SK-N-SH treated with all-trans-retinoic acid at 6 μM for 48 hours (cell line): ENCODE measurements at regions not wholly inside any gene's neighbourhood (a gene's known extent, or its start where the extent isn't known, plus 50 kb on each side); places are given as distances from the start of the nearest gene placed in this dataset.
"Not testable (repeated sequence)": the region's sequence is repeated elsewhere in the genome, so short reads cannot be mapped to it uniquely, and the experiment has no call there.

Source experiments
- ATAC-seq: fragments of 200-7000 bp; cut with Tn5 transposase; 3 replicates; pipeline ENCODE4 v1.9.1; 2020; ENCODE audit warnings: mild to moderate bottlenecking, moderate library complexity
- ARNTL ChIP-seq: fragments of 450-650 bp; formaldehyde crosslinking; IDR thresholded peaks from 2 replicates; pipeline ENCODE4 v1.5.0; 2020; ENCODE audit warnings: low read depth, mild to moderate bottlenecking, moderate library complexity, borderline replicate concordance
- BACH2 ChIP-seq: fragments of 250-450 bp; sonication (Bioruptor Pico); IDR thresholded peaks from 2 replicates; pipeline ENCODE4 v1.9.0; 2021; ENCODE audit warnings: mild to moderate bottlenecking, borderline replicate concordance
- CSDC2 ChIP-seq: fragments of 250-450 bp; sonication (Bioruptor Pico); IDR thresholded peaks from 2 replicates; pipeline ENCODE4 v1.5.0; 2020; ENCODE audit warnings: mild to moderate bottlenecking, moderate library complexity
- ESRRG ChIP-seq: fragments of 250-450 bp; sonication (Bioruptor Pico); IDR thresholded peaks from 2 replicates; pipeline ENCODE4 v1.6.1; 2021; ENCODE audit warnings: mild to moderate bottlenecking
- GLIS3 ChIP-seq: fragments of 250-450 bp; sonication (Bioruptor Pico); IDR thresholded peaks from 2 replicates; pipeline ENCODE4 v1.5.0; 2020; ENCODE audit warnings: mild to moderate bottlenecking, moderate library complexity
- ISL1 ChIP-seq: fragments of 250-450 bp; sonication (Bioruptor Pico); IDR thresholded peaks from 2 replicates; pipeline ENCODE4 v2.1.2; 2022; ENCODE audit warnings: mild to moderate bottlenecking, moderate library complexity
- OSR1 ChIP-seq: fragments of 250-450 bp; sonication (Bioruptor Pico); IDR thresholded peaks from 2 replicates; pipeline ENCODE4 v1.8.0; 2022; ENCODE audit warnings: moderate library complexity, mild to moderate bottlenecking, inconsistent platforms
- PPARA ChIP-seq: fragments of 250-450 bp; sonication (Bioruptor Pico); IDR thresholded peaks from 2 replicates; pipeline ENCODE4 v1.5.0; 2020; ENCODE audit warnings: mild to moderate bottlenecking, borderline replicate concordance
- RARB ChIP-seq: fragments of 250-450 bp; sonication (Bioruptor Pico); IDR thresholded peaks from 2 replicates; pipeline ENCODE4 v1.8.0; 2021; ENCODE audit warnings: mild to moderate bottlenecking, moderate library complexity
- SNAI2 ChIP-seq: fragments of 250-450 bp; sonication (Bioruptor Pico); IDR thresholded peaks from 2 replicates; pipeline ENCODE4 v1.5.0; 2020; ENCODE audit warnings: mild to moderate bottlenecking, moderate library complexity
- TCF4 ChIP-seq: fragments of 250-450 bp; sonication (Bioruptor Pico); IDR thresholded peaks from 2 replicates; pipeline ENCODE4 v1.8.0; 2021; ENCODE audit warnings: mild to moderate bottlenecking, moderate library complexity, borderline replicate concordance
- TOX ChIP-seq: fragments of 250-450 bp; sonication (Bioruptor Pico); IDR thresholded peaks from 2 replicates; pipeline ENCODE4 v1.8.0; 2021; ENCODE audit warnings: mild to moderate bottlenecking, moderate library complexity, borderline replicate concordance
- ZC3H10 ChIP-seq: fragments of 250-450 bp; sonication (Bioruptor Pico); IDR thresholded peaks from 2 replicates; pipeline ENCODE4 v1.5.1; 2021; ENCODE audit warnings: mild to moderate bottlenecking, moderate library complexity
- ZFP3 ChIP-seq: fragments of 250-450 bp; sonication (Bioruptor Pico); IDR thresholded peaks from 2 replicates; pipeline ENCODE4 v1.5.0; 2020; ENCODE audit warnings: mild to moderate bottlenecking, moderate library complexity
- ZFP30 ChIP-seq: fragments of 450-650 bp; formaldehyde crosslinking; IDR thresholded peaks from 2 replicates; pipeline ENCODE4 v1.5.0; 2022; ENCODE audit warnings: mild to moderate bottlenecking, moderate library complexity
- ZNF565 ChIP-seq: fragments of 450-650 bp; formaldehyde crosslinking; conservative IDR thresholded peaks from 2 replicates; pipeline ENCODE4 v1.5.0; 2020; ENCODE audit warnings: low read depth, mild to moderate bottlenecking, moderate library complexity
- ZNF70 ChIP-seq: fragments of 450-650 bp; formaldehyde crosslinking; IDR thresholded peaks from 2 replicates; pipeline ENCODE4 v1.5.0; 2020; ENCODE audit warnings: mild to moderate bottlenecking, moderate library complexity
- ZNF8 ChIP-seq: fragments of 450-650 bp; formaldehyde crosslinking; IDR thresholded peaks from 2 replicates; pipeline ENCODE4 v1.5.0; 2020; ENCODE audit warnings: mild to moderate bottlenecking, moderate library complexity
- TF ChIP-seq, protein P1 (sequence below): fragments of 250-450 bp; sonication (Bioruptor Pico); IDR thresholded peaks from 2 replicates; pipeline ENCODE4 v1.5.1; 2021; ENCODE audit warnings: mild to moderate bottlenecking, moderate library complexity
- TF ChIP-seq, protein P2 (sequence below): fragments of 250-450 bp; sonication (Bioruptor Pico); IDR thresholded peaks from 2 replicates; pipeline ENCODE4 v1.8.0; 2020; ENCODE audit warnings: mild to moderate bottlenecking, moderate library complexity, borderline replicate concordance
- TF ChIP-seq, protein P3 (sequence below): fragments of 250-450 bp; sonication (Bioruptor Pico); IDR thresholded peaks from 2 replicates; pipeline ENCODE4 v1.5.0; 2020; ENCODE audit warnings: mild to moderate bottlenecking, moderate library complexity
- TF ChIP-seq, protein P4 (sequence below): fragments of 250-450 bp; sonication (Bioruptor Pico); IDR thresholded peaks from 2 replicates; pipeline ENCODE4 v1.8.0; 2021; ENCODE audit warnings: low read depth, mild to moderate bottlenecking, moderate library complexity, borderline replicate concordance
- TF ChIP-seq, protein P5 (sequence below): fragments of 250-450 bp; sonication (Bioruptor Pico); IDR thresholded peaks from 2 replicates; pipeline ENCODE4 v1.5.1; 2020; ENCODE audit warnings: low read depth, mild to moderate bottlenecking, moderate library complexity

DNA sequence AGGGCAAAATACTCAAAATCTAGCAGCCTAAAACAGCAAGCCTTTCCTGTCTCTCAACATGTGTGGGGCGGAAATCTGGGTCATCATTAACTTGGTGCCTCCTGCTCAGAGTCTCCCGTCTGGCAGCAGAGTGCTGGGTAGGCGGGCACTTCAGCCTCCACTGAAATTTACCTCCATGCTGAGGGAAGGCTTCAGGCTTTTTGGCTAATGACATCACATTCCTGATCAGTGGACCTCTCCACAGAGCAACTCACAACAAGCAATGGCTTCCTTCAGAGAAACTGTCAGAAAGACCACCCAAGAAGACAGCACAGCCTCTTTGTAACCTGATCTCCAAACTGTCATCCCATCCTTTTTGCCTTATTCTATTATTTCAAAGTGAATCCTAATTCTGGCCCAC, 1109.0 kb downstream of the UQCRFS1 start:
- TF ChIP-seq ZNF8 (CRISPR knock-in tag) (no peak), ZNF565 (no peak), ESRRG (CRISPR knock-in tag) (no peak), SNAI2 (no peak)
- TF ChIP-seq, protein P1, sequence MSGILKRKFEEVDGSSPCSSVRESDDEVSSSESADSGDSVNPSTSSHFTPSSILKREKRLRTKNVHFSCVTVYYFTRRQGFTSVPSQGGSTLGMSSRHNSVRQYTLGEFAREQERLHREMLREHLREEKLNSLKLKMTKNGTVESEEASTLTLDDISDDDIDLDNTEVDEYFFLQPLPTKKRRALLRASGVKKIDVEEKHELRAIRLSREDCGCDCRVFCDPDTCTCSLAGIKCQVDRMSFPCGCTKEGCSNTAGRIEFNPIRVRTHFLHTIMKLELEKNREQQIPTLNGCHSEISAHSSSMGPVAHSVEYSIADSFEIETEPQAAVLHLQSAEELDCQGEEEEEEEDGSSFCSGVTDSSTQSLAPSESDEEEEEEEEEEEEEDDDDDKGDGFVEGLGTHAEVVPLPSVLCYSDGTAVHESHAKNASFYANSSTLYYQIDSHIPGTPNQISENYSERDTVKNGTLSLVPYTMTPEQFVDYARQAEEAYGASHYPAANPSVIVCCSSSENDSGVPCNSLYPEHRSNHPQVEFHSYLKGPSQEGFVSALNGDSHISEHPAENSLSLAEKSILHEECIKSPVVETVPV = no peak
- TF ChIP-seq, all 23 proteins: peak for 0
- no peak for ATAC-seq

DNA sequence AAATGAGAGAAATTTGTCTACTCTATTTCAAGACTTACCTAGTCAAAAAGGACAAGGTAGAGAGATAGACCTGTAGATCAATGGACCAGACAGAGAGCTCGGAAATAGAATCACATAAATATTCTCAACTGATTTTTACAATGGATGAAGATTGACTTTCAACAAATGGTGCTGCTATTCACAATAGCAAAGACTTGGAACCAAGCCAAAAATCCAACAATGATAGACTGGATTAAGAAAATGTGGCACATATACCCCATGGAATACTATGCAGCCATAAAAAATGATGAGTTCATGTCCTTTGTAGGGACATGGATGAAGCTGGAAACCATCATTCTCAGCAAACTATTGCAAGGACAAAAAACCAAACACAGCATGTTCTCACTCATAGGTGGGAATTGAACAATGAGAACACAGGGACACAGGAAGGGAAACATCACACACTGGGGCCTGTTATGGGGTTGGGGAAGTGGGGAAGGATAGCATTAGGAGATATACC, 1128.2 kb downstream of the UQCRFS1 start:
- ATAC-seq = not testable (repeated sequence)

DNA sequence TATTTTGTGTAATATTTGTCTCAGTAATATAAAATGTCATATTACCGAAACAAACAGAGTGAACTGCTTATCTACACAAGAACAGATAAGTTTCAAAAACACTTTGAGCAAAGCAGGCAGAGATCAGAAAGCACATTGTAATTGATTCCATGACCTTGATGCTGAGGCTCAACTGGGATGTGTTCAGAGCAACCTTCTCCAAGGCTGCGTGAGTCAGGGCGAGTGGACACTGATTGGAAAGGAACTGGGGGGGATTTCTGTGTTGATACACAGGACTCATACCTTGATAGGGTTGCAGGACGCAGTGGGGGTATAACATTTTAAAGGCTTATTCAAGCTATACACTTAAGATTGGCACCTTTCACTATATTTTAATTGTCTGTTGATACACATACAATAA, 1136.3 kb downstream of the UQCRFS1 start:
- no peak for ATAC-seq
- TF ChIP-seq TOX (CRISPR knock-in tag) = no peak
- no peak for TF ChIP-seq GLIS3 (CRISPR knock-in tag)
- no peak for TF ChIP-seq ISL1 (CRISPR knock-in tag)
- no peak for TF ChIP-seq ZNF70 (CRISPR knock-in tag)
- TF ChIP-seq OSR1 (CRISPR knock-in tag) = no peak
- no peak for TF ChIP-seq BACH2
- no peak for TF ChIP-seq SNAI2
- no peak for TF ChIP-seq ZFP30 (CRISPR knock-in tag)
- TF ChIP-seq RARB (CRISPR knock-in tag) = no peak
- TF ChIP-seq, protein P2, sequence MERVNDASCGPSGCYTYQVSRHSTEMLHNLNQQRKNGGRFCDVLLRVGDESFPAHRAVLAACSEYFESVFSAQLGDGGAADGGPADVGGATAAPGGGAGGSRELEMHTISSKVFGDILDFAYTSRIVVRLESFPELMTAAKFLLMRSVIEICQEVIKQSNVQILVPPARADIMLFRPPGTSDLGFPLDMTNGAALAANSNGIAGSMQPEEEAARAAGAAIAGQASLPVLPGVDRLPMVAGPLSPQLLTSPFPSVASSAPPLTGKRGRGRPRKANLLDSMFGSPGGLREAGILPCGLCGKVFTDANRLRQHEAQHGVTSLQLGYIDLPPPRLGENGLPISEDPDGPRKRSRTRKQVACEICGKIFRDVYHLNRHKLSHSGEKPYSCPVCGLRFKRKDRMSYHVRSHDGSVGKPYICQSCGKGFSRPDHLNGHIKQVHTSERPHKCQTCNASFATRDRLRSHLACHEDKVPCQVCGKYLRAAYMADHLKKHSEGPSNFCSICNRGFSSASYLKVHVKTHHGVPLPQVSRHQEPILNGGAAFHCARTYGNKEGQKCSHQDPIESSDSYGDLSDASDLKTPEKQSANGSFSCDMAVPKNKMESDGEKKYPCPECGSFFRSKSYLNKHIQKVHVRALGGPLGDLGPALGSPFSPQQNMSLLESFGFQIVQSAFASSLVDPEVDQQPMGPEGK (CRISPR knock-in tag) = no peak
- TF ChIP-seq, protein P3, sequence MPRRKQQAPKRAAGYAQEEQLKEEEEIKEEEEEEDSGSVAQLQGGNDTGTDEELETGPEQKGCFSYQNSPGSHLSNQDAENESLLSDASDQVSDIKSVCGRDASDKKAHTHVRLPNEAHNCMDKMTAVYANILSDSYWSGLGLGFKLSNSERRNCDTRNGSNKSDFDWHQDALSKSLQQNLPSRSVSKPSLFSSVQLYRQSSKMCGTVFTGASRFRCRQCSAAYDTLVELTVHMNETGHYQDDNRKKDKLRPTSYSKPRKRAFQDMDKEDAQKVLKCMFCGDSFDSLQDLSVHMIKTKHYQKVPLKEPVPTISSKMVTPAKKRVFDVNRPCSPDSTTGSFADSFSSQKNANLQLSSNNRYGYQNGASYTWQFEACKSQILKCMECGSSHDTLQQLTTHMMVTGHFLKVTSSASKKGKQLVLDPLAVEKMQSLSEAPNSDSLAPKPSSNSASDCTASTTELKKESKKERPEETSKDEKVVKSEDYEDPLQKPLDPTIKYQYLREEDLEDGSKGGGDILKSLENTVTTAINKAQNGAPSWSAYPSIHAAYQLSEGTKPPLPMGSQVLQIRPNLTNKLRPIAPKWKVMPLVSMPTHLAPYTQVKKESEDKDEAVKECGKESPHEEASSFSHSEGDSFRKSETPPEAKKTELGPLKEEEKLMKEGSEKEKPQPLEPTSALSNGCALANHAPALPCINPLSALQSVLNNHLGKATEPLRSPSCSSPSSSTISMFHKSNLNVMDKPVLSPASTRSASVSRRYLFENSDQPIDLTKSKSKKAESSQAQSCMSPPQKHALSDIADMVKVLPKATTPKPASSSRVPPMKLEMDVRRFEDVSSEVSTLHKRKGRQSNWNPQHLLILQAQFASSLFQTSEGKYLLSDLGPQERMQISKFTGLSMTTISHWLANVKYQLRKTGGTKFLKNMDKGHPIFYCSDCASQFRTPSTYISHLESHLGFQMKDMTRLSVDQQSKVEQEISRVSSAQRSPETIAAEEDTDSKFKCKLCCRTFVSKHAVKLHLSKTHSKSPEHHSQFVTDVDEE (CRISPR knock-in tag) = no peak
- TF ChIP-seq ZNF565 = no peak
- no peak for TF ChIP-seq ZNF8 (CRISPR knock-in tag)
- no peak for TF ChIP-seq PPARA (CRISPR knock-in tag)
- no peak for TF ChIP-seq CSDC2 (CRISPR knock-in tag)
- no peak for TF ChIP-seq ZC3H10 (CRISPR knock-in tag)
- TF ChIP-seq TCF4 (CRISPR knock-in tag) = no peak
- TF ChIP-seq ZFP3 (CRISPR knock-in tag) = no peak
- no peak for TF ChIP-seq ESRRG (CRISPR knock-in tag)
- no peak for TF ChIP-seq ARNTL (CRISPR knock-in tag)

DNA sequence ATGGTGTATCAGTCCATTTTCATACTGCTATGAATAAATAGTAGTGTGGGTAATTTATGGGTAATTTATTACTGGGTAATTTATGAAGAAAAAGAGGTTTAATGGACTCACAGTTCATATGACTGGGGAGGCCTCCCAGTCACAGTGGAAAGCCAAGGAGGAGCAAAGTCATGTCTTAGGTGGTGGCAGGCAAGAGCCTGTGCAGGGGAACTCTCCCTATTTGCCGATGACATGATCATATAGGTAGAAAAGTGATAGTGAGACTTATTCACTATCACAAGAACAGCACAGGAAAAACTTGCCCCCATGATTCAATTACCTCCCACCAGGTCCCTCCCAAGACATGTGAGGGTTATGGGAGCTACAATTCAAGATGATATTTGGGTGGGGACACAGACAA, 1137.7 kb downstream of the UQCRFS1 start:
- TF ChIP-seq, protein P4, sequence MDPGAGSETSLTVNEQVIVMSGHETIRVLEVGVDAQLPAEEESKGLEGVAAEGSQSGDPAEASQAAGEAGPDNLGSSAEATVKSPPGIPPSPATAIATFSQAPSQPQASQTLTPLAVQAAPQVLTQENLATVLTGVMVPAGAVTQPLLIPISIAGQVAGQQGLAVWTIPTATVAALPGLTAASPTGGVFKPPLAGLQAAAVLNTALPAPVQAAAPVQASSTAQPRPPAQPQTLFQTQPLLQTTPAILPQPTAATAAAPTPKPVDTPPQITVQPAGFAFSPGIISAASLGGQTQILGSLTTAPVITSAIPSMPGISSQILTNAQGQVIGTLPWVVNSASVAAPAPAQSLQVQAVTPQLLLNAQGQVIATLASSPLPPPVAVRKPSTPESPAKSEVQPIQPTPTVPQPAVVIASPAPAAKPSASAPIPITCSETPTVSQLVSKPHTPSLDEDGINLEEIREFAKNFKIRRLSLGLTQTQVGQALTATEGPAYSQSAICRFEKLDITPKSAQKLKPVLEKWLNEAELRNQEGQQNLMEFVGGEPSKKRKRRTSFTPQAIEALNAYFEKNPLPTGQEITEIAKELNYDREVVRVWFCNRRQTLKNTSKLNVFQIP (CRISPR knock-in tag) = no peak
- TF ChIP-seq ISL1 (CRISPR knock-in tag) = no peak
- no peak for TF ChIP-seq GLIS3 (CRISPR knock-in tag)
- no peak for TF ChIP-seq PPARA (CRISPR knock-in tag)
- TF ChIP-seq ZFP30 (CRISPR knock-in tag) = no peak
- TF ChIP-seq BACH2 = no peak
- TF ChIP-seq OSR1 (CRISPR knock-in tag) = no peak
- TF ChIP-seq ARNTL (CRISPR knock-in tag) = no peak
- TF ChIP-seq TOX (CRISPR knock-in tag) = no peak
- TF ChIP-seq, protein P5, sequence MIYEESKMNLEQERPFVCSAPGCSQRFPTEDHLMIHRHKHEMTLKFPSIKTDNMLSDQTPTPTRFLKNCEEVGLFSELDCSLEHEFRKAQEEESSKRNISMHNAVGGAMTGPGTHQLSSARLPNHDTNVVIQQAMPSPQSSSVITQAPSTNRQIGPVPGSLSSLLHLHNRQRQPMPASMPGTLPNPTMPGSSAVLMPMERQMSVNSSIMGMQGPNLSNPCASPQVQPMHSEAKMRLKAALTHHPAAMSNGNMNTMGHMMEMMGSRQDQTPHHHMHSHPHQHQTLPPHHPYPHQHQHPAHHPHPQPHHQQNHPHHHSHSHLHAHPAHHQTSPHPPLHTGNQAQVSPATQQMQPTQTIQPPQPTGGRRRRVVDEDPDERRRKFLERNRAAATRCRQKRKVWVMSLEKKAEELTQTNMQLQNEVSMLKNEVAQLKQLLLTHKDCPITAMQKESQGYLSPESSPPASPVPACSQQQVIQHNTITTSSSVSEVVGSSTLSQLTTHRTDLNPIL (CRISPR knock-in tag) = no peak
- no peak for TF ChIP-seq CSDC2 (CRISPR knock-in tag)
- ATAC-seq = no peak
